ENCODE measurements at regions not wholly inside any gene's neighbourhood (a gene's known extent, or its start where the extent isn't known, plus 50 kb on each side); places are given as distances from the start of the nearest gene placed in this dataset.

DNA sequence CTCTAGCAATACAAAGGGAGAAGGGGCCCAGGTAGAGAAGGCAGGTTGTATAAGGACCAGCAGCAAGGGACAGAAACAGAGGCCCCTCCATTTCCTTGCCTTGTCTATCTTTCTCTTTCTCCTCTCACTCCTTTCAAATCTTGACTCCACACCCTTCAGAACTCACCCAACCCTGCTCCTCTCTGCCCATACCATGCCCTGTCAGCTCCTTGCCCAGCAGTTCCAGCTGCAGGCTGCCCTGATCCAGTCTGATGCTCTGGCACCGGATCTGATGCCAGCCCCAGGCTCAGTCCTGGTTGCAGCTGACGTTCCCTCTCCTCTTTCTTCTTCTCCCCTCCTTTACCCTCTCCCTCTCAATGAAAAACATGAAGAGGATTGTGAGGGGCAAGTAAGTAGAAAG lies 291.2 kb downstream of the FBXW7 start:
- Histone ChIP-seq H3K27me3 (ENCODE audit: control insufficient read depth, insufficient read depth, low read length) (peaks cover 6% of the 10 kb centered on the region), H3K9me3 (ENCODE audit: control insufficient read depth, insufficient read depth, low read length) (no peaks in the 10 kb centered on the region; the same call in 1 of the 2 replicates), H3K27ac (ENCODE audit: low read depth, low read length) (no peak overlapping the region), H3K4me3 (ENCODE audit: low read depth, low read length) (no peak overlapping the region)
- no peak for TF ChIP-seq CTCF (IDR thresholded peaks at IDR 0.05; ENCODE audit: low read depth, low read length)
- POLR2A ChIA-PET, result no interaction called here
- DNase-seq (ENCODE audit: low read depth, low spot score), result no peak
- CTCF ChIA-PET, result no interaction called here

GRCh38 chr4:152243896-152244595 lies 291.8 kb downstream of the FBXW7 start:
- DNase-seq (ENCODE audit: low read depth, low spot score), result no peak
- Histone ChIP-seq H3K27ac (ENCODE audit: low read depth, low read length) (no peak overlapping the region), H3K27me3 (ENCODE audit: control insufficient read depth, insufficient read depth, low read length) (peaks cover 6% of the 10 kb centered on the region), H3K9me3 (ENCODE audit: control insufficient read depth, insufficient read depth, low read length) (no peaks in the 10 kb centered on the region; the same call in 1 of the 2 replicates), H3K4me3 (ENCODE audit: low read depth, low read length) (no peak overlapping the region)
- ChIA-PET CTCF (no interaction called here), POLR2A (no interaction called here)
- TF ChIP-seq CTCF (IDR thresholded peaks at IDR 0.05; ENCODE audit: low read depth, low read length), result no peak

- DNase-seq (ENCODE audit: low read depth, low spot score), result no peak
Measured at GRCh38 chr4:152243206-152243605, 292.7 kb downstream of the FBXW7 start.

GRCh38 chr4:152240232-152240631 lies 295.7 kb downstream of the FBXW7 start:
- TF ChIP-seq CTCF (IDR thresholded peaks at IDR 0.05; ENCODE audit: low read depth, low read length), result no peak
- CTCF ChIA-PET, result no interaction called here
- DNase-seq (ENCODE audit: low read depth, low spot score), result no peak

More at GRCh38 chr4:152243206-152243605, 292.7 kb downstream of the FBXW7 start:
- Histone ChIP-seq H3K9me3 (ENCODE audit: control insufficient read depth, insufficient read depth, low read length) (no peaks in the 10 kb centered on the region; the same call in 1 of the 2 replicates), H3K27me3 (ENCODE audit: control insufficient read depth, insufficient read depth, low read length) (peaks cover 6% of the 10 kb centered on the region), H3K27ac (ENCODE audit: low read depth, low read length) (no peak overlapping the region), H3K4me3 (ENCODE audit: low read depth, low read length) (no peak overlapping the region)
- ChIA-PET POLR2A (no interaction called here), CTCF (no interaction called here)
- no peak for TF ChIP-seq CTCF (IDR thresholded peaks at IDR 0.05; ENCODE audit: low read depth, low read length)

DNA sequence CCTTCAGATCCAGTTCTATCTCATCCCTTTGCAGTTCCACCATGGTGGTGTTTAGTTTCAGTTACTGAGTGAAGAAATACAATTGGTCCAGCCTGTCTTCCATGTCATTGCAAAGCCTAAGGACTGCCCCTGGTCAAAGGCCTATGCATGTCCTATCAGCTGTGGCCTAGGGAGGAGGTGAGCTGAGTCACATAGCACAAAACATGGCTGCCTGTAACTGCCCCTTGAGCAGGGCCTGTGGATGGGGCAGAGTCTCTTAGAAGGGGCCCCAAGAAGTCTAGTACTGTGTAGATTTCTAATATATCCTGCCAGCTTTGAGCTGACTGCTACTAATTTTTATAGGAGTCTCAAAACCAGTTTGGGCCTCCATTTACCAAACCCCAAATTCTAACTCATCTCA lies 296.7 kb downstream of the FBXW7 start:
- POLR2A ChIA-PET, result no interaction called here

More at GRCh38 chr4:152240232-152240631, 295.7 kb downstream of the FBXW7 start:
- no peaks in the 10 kb centered on the region for H3K9me3 ChIP-seq (ENCODE audit: control insufficient read depth, insufficient read depth, low read length)
- no peak overlapping the region for H3K4me3 ChIP-seq (ENCODE audit: low read depth, low read length)
- no peak overlapping the region for H3K27ac ChIP-seq (ENCODE audit: low read depth, low read length)
- peaks cover 4% of the 10 kb centered on the region for H3K27me3 ChIP-seq (ENCODE audit: control insufficient read depth, insufficient read depth, low read length)
- POLR2A ChIA-PET, result no interaction called here

More for the DNA sequence above, 296.7 kb downstream of the FBXW7 start:
- Histone ChIP-seq H3K27ac (ENCODE audit: low read depth, low read length) (no peak overlapping the region), H3K27me3 (ENCODE audit: control insufficient read depth, insufficient read depth, low read length) (peaks cover 4% of the 10 kb centered on the region), H3K9me3 (ENCODE audit: control insufficient read depth, insufficient read depth, low read length) (no peaks in the 10 kb centered on the region), H3K4me3 (ENCODE audit: low read depth, low read length) (no peak overlapping the region)
- TF ChIP-seq CTCF (IDR thresholded peaks at IDR 0.05; ENCODE audit: low read depth, low read length), result no peak
- no peak for DNase-seq (ENCODE audit: low read depth, low spot score)
- CTCF ChIA-PET, result no interaction called here

Measured in AG04450 (cell line).